ENCODE measurements at regions not wholly inside any gene's neighbourhood (a gene's known extent, or its start where the extent isn't known, plus 50 kb on each side); places are given as distances from the start of the nearest gene placed in this dataset.

DNA sequence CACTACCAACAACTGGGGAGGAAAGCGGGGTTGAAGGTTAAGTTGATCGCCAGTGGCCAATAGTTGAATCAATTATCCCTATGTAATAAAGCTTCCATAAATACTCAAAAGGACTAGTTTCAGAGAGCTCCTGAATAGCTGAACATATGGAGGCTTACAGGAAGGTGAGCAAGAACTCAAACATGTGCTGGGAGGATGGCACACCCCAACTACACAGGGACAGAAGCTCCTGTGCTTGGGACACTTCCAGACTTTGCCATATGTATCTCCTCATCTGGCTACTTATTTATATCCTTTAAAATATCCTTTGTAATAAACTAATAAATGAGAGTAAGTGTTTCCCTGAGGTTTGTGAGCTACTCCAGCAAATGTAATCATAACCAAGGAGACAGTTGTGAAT is 115.7 kb downstream of the HNMT start:
- TF ChIP-seq EZH2 (IDR thresholded peaks at IDR 0.05; ENCODE audit: insufficient read depth, poor library complexity, severe bottlenecking): no peak
- TF ChIP-seq EZH2phosphoT487 (IDR thresholded peaks at IDR 0.05; ENCODE audit: insufficient read depth, low read depth): no peak

All from GM23248 (cell line).